Vagina (tissue), 2 donors: ENCODE measurements at regions not wholly inside any gene's neighbourhood (a gene's known extent, or its start where the extent isn't known, plus 50 kb on each side); places are given as distances from the start of the nearest gene placed in this dataset.

Source experiments
- DNase-seq, 2 donors: peaks; one replicate each; pipeline ENCODE4 v3.0.0-alpha.2; 2017; ENCODE audit errors: extremely low spot score in 2 of 2
- H3K27ac ChIP-seq: fragments of 200-600 bp; sonication (generic); one replicate; pipeline ENCODE4 v1.5.1; 2019
- H3K27me3 ChIP-seq: fragments of 200-600 bp; sonication (generic); one replicate; pipeline ENCODE4 v1.5.1; 2019
- H3K36me3 ChIP-seq, 2 donors: fragments of 200-600 bp; sonication (generic); one replicate each; pipeline ENCODE4 v1.5.1; 2017 to 2019
- H3K4me1 ChIP-seq: fragments of 200-600 bp; sonication (generic); one replicate; pipeline ENCODE4 v1.5.1; 2019
- H3K4me3 ChIP-seq, 2 donors: fragments of 200-600 bp; sonication (generic); 1 replicate in 1 of 2; 2 replicates in 1 of 2; pipeline ENCODE4 v1.5.1; 2016 to 2019
- H3K9me3 ChIP-seq: fragments of 200-600 bp; sonication (generic); one replicate; pipeline ENCODE4 v1.5.1; 2019
- POLR2A ChIP-seq, 2 donors: fragments of 450-650 bp; IDR thresholded peaks; one replicate each; pipeline ENCODE4 v1.6.1; 2017; ENCODE audit warnings: antibody characterized with exemption in 2 of 2, mild to moderate bottlenecking in 2 of 2, moderate library complexity in 2 of 2
- POLR2AphosphoS5 ChIP-seq, 2 donors: sonication (generic); formaldehyde crosslinking; IDR thresholded peaks; one replicate each; pipeline ENCODE4 v1.9.0; 2017; ENCODE audit warnings: antibody characterized with exemption in 2 of 2, mild to moderate bottlenecking in 2 of 2, low read depth in 1 of 2; ENCODE audit not compliant: insufficient read depth in 1 of 2
- intact Hi-C: fragments of 100-400 bp; cut with DNase I; formaldehyde crosslinking; loops from one replicate; pipeline ENCODE4 v1.15.1; 2023
- TF ChIP-seq, protein P1 (sequence below), 3 experiments: fragments of 450-650 bp in 2 of 3; fragments of 200-600 bp in 1 of 3; sonication (generic) in 1 of 3; IDR thresholded peaks; one replicate each; pipeline ENCODE4 v1.5.1; 2017 to 2019; ENCODE audit warnings: antibody characterized with exemption in 3 of 3, mild to moderate bottlenecking in 2 of 3, moderate library complexity in 2 of 3

DNA sequence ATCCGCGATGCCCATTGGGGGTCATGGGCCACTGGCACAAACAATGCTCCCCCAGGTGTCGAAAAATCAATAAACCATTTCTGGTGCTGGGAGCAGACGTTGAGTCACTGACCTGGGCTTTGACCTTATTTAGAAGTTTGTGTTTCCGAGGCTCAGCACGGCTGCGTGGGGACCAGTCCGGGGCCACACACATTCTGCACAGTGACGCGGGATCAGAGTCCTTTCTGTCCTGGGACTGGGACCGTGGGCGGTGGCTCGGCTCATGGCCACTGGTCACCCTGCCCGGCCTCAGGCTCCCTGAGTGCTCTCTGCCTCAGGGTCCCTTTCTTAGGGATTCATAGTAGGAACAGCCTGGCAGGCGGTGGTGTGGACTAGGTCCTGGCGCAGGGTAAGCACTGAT is 1266.0 kb downstream of the BRD1 start:
- no peak for DNase-seq
- Histone ChIP-seq H3K9me3 (no peaks in the 10 kb centered on the region), H3K4me3 (no peak overlapping the region), H3K27ac (no peak overlapping the region), H3K27me3 (no peaks in the 10 kb centered on the region), H3K4me1 (no peaks in the 10 kb centered on the region), H3K36me3 (no peaks in the 10 kb centered on the region)
- intact Hi-C loops = no loop called here
- TF ChIP-seq, protein P1, sequence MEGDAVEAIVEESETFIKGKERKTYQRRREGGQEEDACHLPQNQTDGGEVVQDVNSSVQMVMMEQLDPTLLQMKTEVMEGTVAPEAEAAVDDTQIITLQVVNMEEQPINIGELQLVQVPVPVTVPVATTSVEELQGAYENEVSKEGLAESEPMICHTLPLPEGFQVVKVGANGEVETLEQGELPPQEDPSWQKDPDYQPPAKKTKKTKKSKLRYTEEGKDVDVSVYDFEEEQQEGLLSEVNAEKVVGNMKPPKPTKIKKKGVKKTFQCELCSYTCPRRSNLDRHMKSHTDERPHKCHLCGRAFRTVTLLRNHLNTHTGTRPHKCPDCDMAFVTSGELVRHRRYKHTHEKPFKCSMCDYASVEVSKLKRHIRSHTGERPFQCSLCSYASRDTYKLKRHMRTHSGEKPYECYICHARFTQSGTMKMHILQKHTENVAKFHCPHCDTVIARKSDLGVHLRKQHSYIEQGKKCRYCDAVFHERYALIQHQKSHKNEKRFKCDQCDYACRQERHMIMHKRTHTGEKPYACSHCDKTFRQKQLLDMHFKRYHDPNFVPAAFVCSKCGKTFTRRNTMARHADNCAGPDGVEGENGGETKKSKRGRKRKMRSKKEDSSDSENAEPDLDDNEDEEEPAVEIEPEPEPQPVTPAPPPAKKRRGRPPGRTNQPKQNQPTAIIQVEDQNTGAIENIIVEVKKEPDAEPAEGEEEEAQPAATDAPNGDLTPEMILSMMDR (IDR thresholded peaks at IDR 0.05) = no peak
- TF ChIP-seq POLR2A (IDR thresholded peaks at IDR 0.05) (no peak), POLR2AphosphoS5 (IDR thresholded peaks at IDR 0.05; ENCODE audit: insufficient read depth in 1 of 2, low read depth in 1 of 2) (no peak)

DNA sequence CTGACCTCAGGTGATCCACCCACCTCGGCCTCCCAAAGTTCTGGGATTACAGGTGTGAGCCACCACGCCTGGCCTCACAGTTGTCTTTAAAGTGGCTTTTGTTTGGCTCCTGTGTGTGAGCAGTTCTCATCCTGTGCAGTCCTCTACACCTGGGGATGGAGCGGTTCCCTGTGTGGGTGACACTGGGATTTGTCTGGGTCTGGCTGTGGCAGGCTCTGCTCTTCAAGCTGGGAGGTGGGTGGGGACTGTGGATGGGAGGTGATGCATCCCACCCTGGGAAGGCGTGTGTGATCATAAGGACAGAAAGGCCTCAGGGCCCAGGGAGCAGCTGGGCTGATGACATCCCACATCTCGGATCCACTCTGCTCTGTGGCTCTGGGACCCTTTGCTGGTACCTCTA is 1266.8 kb downstream of the BRD1 start:
- intact Hi-C loops = no loop called here
- H3K4me3 ChIP-seq = no peak overlapping the region

DNA sequence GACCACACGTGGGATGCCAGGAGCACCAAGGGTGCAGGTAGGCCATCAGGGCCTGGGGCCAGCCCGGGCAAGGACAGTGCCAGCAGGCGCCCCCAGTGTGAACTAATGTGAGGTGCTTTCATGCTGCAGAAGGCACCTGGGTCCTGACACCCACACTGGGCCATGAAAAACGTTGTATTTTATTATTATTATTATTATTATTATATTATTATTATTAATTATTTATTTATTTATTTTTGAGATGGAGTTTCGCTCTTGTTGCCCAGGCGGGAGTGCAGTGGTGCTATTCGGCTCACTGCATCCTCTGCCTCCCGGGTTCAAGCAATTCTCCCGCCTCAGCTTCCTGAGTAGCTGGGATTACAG is 1267.3 kb downstream of the BRD1 start:
- Histone ChIP-seq H3K27ac (no peak overlapping the region), H3K9me3 (no peaks in the 10 kb centered on the region), H3K36me3 (no peaks in the 10 kb centered on the region), H3K4me1 (no peaks in the 10 kb centered on the region), H3K27me3 (no peaks in the 10 kb centered on the region), H3K4me3 (no peak overlapping the region)
- intact Hi-C loops = no loop called here
- no peak for DNase-seq
- no peak for TF ChIP-seq POLR2AphosphoS5 (IDR thresholded peaks at IDR 0.05; ENCODE audit: insufficient read depth in 1 of 2, low read depth in 1 of 2)
- TF ChIP-seq, protein P1 (IDR thresholded peaks at IDR 0.05) = no peak
- TF ChIP-seq POLR2A (IDR thresholded peaks at IDR 0.05) = no peak

More for the DNA sequence above, 1266.8 kb downstream of the BRD1 start:
- Histone ChIP-seq H3K27me3 (no peaks in the 10 kb centered on the region), H3K4me1 (no peaks in the 10 kb centered on the region), H3K36me3 (no peaks in the 10 kb centered on the region), H3K9me3 (no peaks in the 10 kb centered on the region), H3K27ac (no peak overlapping the region)
- no peak for DNase-seq
- no peak for TF ChIP-seq POLR2AphosphoS5 (IDR thresholded peaks at IDR 0.05; ENCODE audit: insufficient read depth in 1 of 2, low read depth in 1 of 2)

DNA sequence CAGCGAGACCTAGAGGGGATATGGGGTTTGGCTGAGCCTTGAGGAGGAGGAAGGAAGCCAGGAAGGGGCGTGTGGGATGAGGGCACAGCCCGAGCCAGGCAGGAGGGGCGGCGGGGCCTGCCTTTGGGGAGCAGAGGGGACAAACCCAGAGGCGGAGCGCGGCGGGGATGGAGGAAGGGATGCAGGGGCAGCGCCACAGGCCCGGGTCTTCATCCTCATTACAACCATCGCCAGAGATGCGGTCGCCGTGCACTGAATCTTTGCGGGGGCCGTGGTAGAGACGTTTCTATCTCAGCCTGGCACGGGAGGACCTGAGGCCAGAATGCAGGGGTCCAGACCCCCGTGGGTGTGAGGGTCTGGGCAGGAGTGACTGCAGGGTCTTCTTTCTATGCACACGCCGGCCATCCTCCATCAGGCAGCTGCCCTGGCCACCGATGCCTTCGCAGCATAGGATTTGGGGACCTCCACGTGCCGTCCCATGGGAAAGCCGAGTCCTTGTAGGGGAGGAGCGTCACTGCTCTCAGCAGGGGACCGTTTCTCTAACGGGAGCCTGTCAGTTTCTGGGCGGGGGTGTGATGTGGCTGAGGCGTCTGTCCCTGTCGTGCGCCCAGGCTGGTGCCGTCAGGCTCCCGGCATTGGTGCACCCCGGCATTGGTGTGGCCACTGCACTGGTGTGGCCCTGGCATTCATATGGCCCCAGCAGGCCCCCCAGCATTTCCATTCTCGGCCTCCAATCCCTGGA is 1267.9 kb downstream of the BRD1 start:
- Histone ChIP-seq H3K27me3 (no peaks in the 10 kb centered on the region), H3K4me1 (no peaks in the 10 kb centered on the region), H3K9me3 (no peaks in the 10 kb centered on the region), H3K36me3 (no peaks in the 10 kb centered on the region), H3K27ac (no peak overlapping the region), H3K4me3 (no peak overlapping the region)
- no peak for TF ChIP-seq POLR2AphosphoS5 (IDR thresholded peaks at IDR 0.05; ENCODE audit: insufficient read depth in 1 of 2, low read depth in 1 of 2)
- TF ChIP-seq, protein P1 (IDR thresholded peaks at IDR 0.05) = no peak
- TF ChIP-seq POLR2A (IDR thresholded peaks at IDR 0.05) = no peak
- intact Hi-C loops = no loop called here
- no peak for DNase-seq

DNA sequence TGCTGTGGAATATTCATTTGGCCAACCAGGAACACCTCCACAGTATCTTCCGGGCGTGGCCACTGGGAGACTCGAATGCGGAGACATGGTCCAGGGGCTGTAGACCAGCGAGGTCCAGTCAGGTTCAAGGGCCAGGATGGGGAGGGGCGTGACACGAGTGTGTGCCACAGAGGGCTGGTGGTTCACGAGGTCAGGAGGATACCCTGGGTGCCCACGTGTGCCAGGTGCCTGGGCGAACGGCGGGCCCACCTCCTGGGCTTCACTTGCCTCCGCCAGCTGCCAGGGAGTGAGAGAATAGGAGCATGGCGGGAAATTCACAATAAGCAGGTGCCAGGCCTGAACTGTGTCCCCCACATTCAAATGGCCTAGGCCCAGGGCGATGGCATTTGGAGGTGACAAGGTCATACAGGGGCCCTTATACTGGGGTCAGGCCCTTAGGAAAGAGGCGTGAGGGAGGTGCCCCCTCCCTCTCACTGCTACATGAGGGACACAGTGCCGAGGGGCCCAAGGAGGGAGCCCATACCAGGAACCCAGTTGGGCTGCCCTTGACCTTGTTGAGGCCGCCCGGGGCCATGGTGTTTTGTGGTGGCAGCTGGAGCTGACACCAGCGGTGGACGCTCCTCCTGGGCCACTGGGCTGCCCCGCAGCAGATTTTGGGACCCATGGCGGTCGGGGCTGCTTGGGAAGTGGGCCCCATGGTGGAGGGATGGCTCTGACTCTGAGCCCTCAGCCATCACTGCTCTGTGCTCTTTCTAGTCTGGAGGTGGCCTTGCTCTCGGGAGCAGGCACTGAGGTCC is 1268.9 kb downstream of the BRD1 start:
- TF ChIP-seq POLR2AphosphoS5 (IDR thresholded peaks at IDR 0.05; ENCODE audit: insufficient read depth in 1 of 2, low read depth in 1 of 2) (no peak), POLR2A (IDR thresholded peaks at IDR 0.05) (no peak)
- TF ChIP-seq, protein P1 (IDR thresholded peaks at IDR 0.05) = no peak
- Histone ChIP-seq H3K9me3 (no peaks in the 10 kb centered on the region), H3K36me3 (no peaks in the 10 kb centered on the region), H3K27ac (no peak overlapping the region), H3K27me3 (no peaks in the 10 kb centered on the region), H3K4me3 (no peak overlapping the region), H3K4me1 (no peaks in the 10 kb centered on the region)
- DNase-seq = no peak
- intact Hi-C loops = no loop called here
